WTC11 (cell line): ENCODE measurements at regions not wholly inside any gene's neighbourhood (a gene's known extent, or its start where the extent isn't known, plus 50 kb on each side); places are given as distances from the start of the nearest gene placed in this dataset.

Source experiments
- ATAC-seq: fragments of 200-7000 bp; cut with Tn5 transposase; 2 replicates; pipeline ENCODE4 v1.10.0; 2021; ENCODE audit warnings: mild to moderate bottlenecking, moderate library complexity
- CTCF ChIA-PET: fragments of 300-600 bp; sonication (Branson Sonifier 250); formaldehyde crosslinking; loops from one replicate; lab custom pipeline; 2021; ENCODE audit warnings: antibody characterized with exemption; lab: Charles Lee
- POLR2A ChIA-PET: fragments of 350-600 bp; sonication (Branson Sonifier 250); formaldehyde crosslinking; loops from one replicate; lab custom pipeline; 2021; ENCODE audit warnings: antibody characterized with exemption; lab: Charles Lee
- DNase-seq: peaks from one replicate; pipeline ENCODE4 v3.0.0; 2021; ENCODE audit warnings: low spot score
- H3K27ac Mint-ChIP-seq: 2 replicates; pipeline ENCODE4 v1.8.0; 2021; ENCODE audit warnings: mixed read lengths
- H3K27me3 Mint-ChIP-seq: 2 replicates; pipeline ENCODE4 v1.8.0; 2021; ENCODE audit warnings: low read depth, mild to moderate bottlenecking, moderate library complexity, mixed read lengths
- H3K36me3 Mint-ChIP-seq: 2 replicates; pipeline ENCODE4 v1.8.0; 2021; ENCODE audit warnings: mixed read lengths
- H3K4me1 Mint-ChIP-seq: 2 replicates; pipeline ENCODE4 v1.8.0; 2022; ENCODE audit warnings: mixed read lengths
- H3K4me3 Mint-ChIP-seq: 2 replicates; pipeline ENCODE4 v1.8.0; 2021; ENCODE audit warnings: mild to moderate bottlenecking, moderate library complexity, mixed read lengths
- H3K9me3 Mint-ChIP-seq: 2 replicates; pipeline ENCODE4 v1.8.0; 2021; ENCODE audit warnings: mixed read lengths
- EMX1 ChIP-seq: fragments of 250-450 bp; sonication (Bioruptor Pico); IDR thresholded peaks from 2 replicates; pipeline ENCODE4 v1.8.0; 2021; ENCODE audit warnings: mild to moderate bottlenecking
- GRHL2 ChIP-seq: fragments of 250-450 bp; sonication (Bioruptor Pico); IDR thresholded peaks from 2 replicates; pipeline ENCODE4 v1.8.0; 2022; ENCODE audit warnings: mild to moderate bottlenecking, moderate library complexity; ENCODE audit not compliant: insufficient replicate concordance, severe bottlenecking
- IRF2 ChIP-seq: sonication (generic); formaldehyde crosslinking; IDR thresholded peaks from 2 replicates; pipeline ENCODE4 v1.8.0; 2022; ENCODE audit warnings: low read depth, missing genetic modification reagents, borderline replicate concordance
- KAT7 ChIP-seq: sonication (generic); formaldehyde crosslinking; IDR thresholded peaks from 2 replicates; pipeline ENCODE4 v1.8.1; 2023; ENCODE audit warnings: missing genetic modification reagents, mild to moderate bottlenecking, borderline replicate concordance
- NR3C1 ChIP-seq: sonication (generic); formaldehyde crosslinking; conservative IDR thresholded peaks from 2 replicates; pipeline ENCODE4 v1.8.1; 2023; ENCODE audit warnings: low read depth, mild to moderate bottlenecking, missing genetic modification reagents
- RELA ChIP-seq: sonication (generic); formaldehyde crosslinking; IDR thresholded peaks from 2 replicates; pipeline ENCODE4 v1.8.1; 2022; ENCODE audit warnings: missing genetic modification reagents, mild to moderate bottlenecking, borderline replicate concordance
- TCF7 ChIP-seq: sonication (generic); formaldehyde crosslinking; IDR thresholded peaks from 2 replicates; pipeline ENCODE4 v1.8.0; 2022; ENCODE audit warnings: mild to moderate bottlenecking, low read depth, missing genetic modification reagents, moderate library complexity
- ZBTB21 ChIP-seq: sonication (generic); formaldehyde crosslinking; IDR thresholded peaks from 2 replicates; pipeline ENCODE4 v1.8.1; 2023; ENCODE audit warnings: mild to moderate bottlenecking, missing genetic modification reagents, borderline replicate concordance
- ZNF121 ChIP-seq: sonication (generic); formaldehyde crosslinking; IDR thresholded peaks from 2 replicates; pipeline ENCODE4 v1.8.0; 2023; ENCODE audit warnings: missing genetic modification reagents
- ZNF138 ChIP-seq: sonication (generic); formaldehyde crosslinking; conservative IDR thresholded peaks from 2 replicates; pipeline ENCODE4 v1.8.1; 2022; ENCODE audit warnings: mild to moderate bottlenecking, moderate library complexity, missing genetic modification reagents
- ZNF232 ChIP-seq: sonication (generic); formaldehyde crosslinking; IDR thresholded peaks from 2 replicates; pipeline ENCODE4 v1.8.0; 2022; ENCODE audit warnings: mild to moderate bottlenecking, missing genetic modification reagents
- TF ChIP-seq, protein P1 (sequence below): fragments of 250-450 bp; sonication (Bioruptor Pico); IDR thresholded peaks from 2 replicates; pipeline ENCODE4 v1.8.0; 2021; ENCODE audit warnings: mild to moderate bottlenecking
- TF ChIP-seq, protein P2 (sequence below): sonication (generic); formaldehyde crosslinking; IDR thresholded peaks from 2 replicates; pipeline ENCODE4 v1.8.0; 2022; ENCODE audit warnings: mild to moderate bottlenecking, missing genetic modification reagents
- TF ChIP-seq, protein P3 (sequence below): sonication (generic); formaldehyde crosslinking; IDR thresholded peaks from 2 replicates; pipeline ENCODE4 v1.8.1; 2023; ENCODE audit warnings: mild to moderate bottlenecking, missing genetic modification reagents, borderline replicate concordance
- TF ChIP-seq, protein P4 (sequence below): sonication (generic); formaldehyde crosslinking; IDR thresholded peaks from 2 replicates; pipeline ENCODE4 v1.8.1; 2022; ENCODE audit warnings: low read depth, mild to moderate bottlenecking, moderate library complexity, missing genetic modification reagents, borderline replicate concordance
- TF ChIP-seq, protein P5 (sequence below): sonication (generic); formaldehyde crosslinking; IDR thresholded peaks from 2 replicates; pipeline ENCODE4 v1.8.0; 2022; ENCODE audit warnings: mild to moderate bottlenecking, missing genetic modification reagents

DNA sequence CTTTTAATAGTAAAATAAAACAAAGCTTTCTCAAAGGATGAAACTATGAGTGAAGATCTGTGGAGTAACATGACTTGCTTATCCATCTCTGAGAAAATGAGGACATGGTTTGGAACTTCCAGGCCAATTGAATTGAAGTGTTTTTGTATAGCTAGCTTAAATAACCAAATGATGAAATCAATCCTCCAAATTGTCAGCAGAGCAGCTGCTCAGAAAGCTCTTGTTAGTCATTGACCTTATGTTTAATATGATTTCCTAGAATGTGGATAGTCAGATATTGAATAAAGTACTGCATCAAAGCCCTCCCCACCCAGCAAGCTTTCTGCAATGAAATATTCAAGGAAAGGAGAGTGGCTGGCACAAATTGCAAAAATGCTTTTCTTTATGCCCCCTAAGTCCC is 437.2 kb downstream of the MFSD1 start:
- ChIA-PET CTCF (interaction anchor here (0.7 to 1.0 kb wide), 2 partner anchors 27 to 293 kb away, joined by 3 to 4 read pairs; no protein-coding TSS in a partner anchor), POLR2A (no interaction called here)
- H3K4me3 Mint-ChIP-seq: no peak overlapping the region
- no peaks in the 10 kb centered on the region for H3K9me3 Mint-ChIP-seq
- no peaks in the 10 kb centered on the region for H3K27me3 Mint-ChIP-seq
- H3K4me1 Mint-ChIP-seq: peaks cover 19% of the 10 kb centered on the region
- no peaks in the 10 kb centered on the region for H3K36me3 Mint-ChIP-seq
- ATAC-seq: no peak
- TF ChIP-seq ZNF138 (CRISPR knock-in tag) (no peak), NR3C1 (CRISPR knock-in tag) (no peak), GRHL2 (no peak), RELA (no peak), EMX1 (no peak), TCF7 (CRISPR knock-in tag) (no peak), ZNF121 (CRISPR knock-in tag) (no peak), KAT7 (no peak), ZBTB21 (CRISPR knock-in tag) (no peak), IRF2 (CRISPR knock-in tag) (no peak)
- TF ChIP-seq, protein P1, sequence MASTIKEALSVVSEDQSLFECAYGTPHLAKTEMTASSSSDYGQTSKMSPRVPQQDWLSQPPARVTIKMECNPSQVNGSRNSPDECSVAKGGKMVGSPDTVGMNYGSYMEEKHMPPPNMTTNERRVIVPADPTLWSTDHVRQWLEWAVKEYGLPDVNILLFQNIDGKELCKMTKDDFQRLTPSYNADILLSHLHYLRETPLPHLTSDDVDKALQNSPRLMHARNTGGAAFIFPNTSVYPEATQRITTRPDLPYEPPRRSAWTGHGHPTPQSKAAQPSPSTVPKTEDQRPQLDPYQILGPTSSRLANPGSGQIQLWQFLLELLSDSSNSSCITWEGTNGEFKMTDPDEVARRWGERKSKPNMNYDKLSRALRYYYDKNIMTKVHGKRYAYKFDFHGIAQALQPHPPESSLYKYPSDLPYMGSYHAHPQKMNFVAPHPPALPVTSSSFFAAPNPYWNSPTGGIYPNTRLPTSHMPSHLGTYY (CRISPR knock-in tag): no peak
- TF ChIP-seq, protein P2, sequence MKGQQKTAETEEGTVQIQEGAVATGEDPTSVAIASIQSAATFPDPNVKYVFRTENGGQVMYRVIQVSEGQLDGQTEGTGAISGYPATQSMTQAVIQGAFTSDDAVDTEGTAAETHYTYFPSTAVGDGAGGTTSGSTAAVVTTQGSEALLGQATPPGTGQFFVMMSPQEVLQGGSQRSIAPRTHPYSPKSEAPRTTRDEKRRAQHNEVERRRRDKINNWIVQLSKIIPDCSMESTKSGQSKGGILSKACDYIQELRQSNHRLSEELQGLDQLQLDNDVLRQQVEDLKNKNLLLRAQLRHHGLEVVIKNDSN (CRISPR knock-in tag): no peak
- TF ChIP-seq, protein P3, sequence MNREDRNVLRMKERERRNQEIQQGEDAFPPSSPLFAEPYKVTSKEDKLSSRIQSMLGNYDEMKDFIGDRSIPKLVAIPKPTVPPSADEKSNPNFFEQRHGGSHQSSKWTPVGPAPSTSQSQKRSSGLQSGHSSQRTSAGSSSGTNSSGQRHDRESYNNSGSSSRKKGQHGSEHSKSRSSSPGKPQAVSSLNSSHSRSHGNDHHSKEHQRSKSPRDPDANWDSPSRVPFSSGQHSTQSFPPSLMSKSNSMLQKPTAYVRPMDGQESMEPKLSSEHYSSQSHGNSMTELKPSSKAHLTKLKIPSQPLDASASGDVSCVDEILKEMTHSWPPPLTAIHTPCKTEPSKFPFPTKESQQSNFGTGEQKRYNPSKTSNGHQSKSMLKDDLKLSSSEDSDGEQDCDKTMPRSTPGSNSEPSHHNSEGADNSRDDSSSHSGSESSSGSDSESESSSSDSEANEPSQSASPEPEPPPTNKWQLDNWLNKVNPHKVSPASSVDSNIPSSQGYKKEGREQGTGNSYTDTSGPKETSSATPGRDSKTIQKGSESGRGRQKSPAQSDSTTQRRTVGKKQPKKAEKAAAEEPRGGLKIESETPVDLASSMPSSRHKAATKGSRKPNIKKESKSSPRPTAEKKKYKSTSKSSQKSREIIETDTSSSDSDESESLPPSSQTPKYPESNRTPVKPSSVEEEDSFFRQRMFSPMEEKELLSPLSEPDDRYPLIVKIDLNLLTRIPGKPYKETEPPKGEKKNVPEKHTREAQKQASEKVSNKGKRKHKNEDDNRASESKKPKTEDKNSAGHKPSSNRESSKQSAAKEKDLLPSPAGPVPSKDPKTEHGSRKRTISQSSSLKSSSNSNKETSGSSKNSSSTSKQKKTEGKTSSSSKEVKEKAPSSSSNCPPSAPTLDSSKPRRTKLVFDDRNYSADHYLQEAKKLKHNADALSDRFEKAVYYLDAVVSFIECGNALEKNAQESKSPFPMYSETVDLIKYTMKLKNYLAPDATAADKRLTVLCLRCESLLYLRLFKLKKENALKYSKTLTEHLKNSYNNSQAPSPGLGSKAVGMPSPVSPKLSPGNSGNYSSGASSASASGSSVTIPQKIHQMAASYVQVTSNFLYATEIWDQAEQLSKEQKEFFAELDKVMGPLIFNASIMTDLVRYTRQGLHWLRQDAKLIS (CRISPR knock-in tag): no peak
- TF ChIP-seq, protein P4, sequence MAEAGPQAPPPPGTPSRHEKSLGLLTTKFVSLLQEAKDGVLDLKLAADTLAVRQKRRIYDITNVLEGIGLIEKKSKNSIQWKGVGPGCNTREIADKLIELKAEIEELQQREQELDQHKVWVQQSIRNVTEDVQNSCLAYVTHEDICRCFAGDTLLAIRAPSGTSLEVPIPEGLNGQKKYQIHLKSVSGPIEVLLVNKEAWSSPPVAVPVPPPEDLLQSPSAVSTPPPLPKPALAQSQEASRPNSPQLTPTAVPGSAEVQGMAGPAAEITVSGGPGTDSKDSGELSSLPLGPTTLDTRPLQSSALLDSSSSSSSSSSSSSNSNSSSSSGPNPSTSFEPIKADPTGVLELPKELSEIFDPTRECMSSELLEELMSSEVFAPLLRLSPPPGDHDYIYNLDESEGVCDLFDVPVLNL (CRISPR knock-in tag): no peak
- TF ChIP-seq, protein P5, sequence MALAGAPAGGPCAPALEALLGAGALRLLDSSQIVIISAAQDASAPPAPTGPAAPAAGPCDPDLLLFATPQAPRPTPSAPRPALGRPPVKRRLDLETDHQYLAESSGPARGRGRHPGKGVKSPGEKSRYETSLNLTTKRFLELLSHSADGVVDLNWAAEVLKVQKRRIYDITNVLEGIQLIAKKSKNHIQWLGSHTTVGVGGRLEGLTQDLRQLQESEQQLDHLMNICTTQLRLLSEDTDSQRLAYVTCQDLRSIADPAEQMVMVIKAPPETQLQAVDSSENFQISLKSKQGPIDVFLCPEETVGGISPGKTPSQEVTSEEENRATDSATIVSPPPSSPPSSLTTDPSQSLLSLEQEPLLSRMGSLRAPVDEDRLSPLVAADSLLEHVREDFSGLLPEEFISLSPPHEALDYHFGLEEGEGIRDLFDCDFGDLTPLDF (CRISPR knock-in tag): no peak
- DNase-seq: no peak
- no peak overlapping the region for H3K27ac Mint-ChIP-seq

DNA sequence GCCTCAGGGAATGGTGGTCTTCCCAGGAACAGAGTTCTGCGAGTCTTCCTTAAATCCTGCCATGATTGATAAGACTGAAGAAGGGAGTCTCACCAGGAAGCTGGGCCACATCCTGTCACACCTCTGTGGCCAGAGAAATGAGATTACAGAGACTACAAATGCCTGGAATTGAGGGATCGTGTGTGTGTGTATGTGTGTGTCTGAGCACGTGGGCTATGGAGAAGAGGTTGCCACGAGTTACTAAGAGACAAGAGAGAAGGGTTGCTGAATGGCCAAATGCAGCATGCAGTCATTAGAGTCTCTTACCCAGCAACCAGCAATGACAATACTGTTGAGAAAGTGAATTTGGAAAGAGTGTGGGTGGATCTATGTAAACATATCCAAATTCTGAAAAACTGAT is 443.1 kb downstream of the MFSD1 start:
- ATAC-seq (no peak), DNase-seq (no peak)
- H3K36me3 Mint-ChIP-seq: no peaks in the 10 kb centered on the region
- no peak for TF ChIP-seq ZNF232
- TF ChIP-seq NR3C1 (CRISPR knock-in tag): no peak
- no peak for TF ChIP-seq ZNF121 (CRISPR knock-in tag)
- POLR2A ChIA-PET: no interaction called here
- CTCF ChIA-PET: no interaction called here
- H3K27me3 Mint-ChIP-seq: no peaks in the 10 kb centered on the region
- H3K9me3 Mint-ChIP-seq: no peaks in the 10 kb centered on the region
- no peak overlapping the region for H3K4me3 Mint-ChIP-seq
- H3K27ac Mint-ChIP-seq: no peak overlapping the region
- H3K4me1 Mint-ChIP-seq: no peaks in the 10 kb centered on the region
